ENCODE measurements at regions not wholly inside any gene's neighbourhood (a gene's known extent, or its start where the extent isn't known, plus 50 kb on each side); places are given as distances from the start of the nearest gene placed in this dataset.

DNA sequence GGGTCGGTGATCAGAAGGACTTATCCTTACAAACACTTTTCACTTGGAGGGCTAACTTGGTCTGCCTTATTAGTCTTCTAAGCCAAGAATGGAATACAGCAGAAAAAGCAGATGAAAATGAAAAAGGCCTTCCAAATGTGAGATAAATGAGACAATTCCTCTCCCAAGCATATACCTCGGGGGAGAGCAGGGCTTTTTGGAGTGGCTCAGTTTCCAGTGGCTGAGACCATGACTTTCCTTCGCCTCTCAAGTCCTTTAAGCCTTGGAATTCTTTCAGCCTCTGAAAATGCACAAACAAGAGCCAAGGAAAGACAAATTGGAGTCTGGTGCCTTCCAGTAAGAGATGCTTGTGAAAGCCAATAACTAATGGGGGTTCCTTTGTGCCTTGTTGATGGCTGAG, 130.9 kb downstream of the DTWD1 start:
- Histone ChIP-seq H3K4me1 (ENCODE audit: insufficient read depth, low read length) (no peaks in the 10 kb centered on the region), H3K27me3 (ENCODE audit: insufficient read depth, low read length, poor library complexity, severe bottlenecking) (no peaks in the 10 kb centered on the region), H3K4me3 (ENCODE audit: low read length) (no peak overlapping the region), H3K27ac (ENCODE audit: low read depth, low read length) (no peak overlapping the region), H3K36me3 (ENCODE audit: insufficient read depth, low read length) (no peaks in the 10 kb centered on the region), H3K9me3 (ENCODE audit: low read length) (no peaks in the 10 kb centered on the region)
- DNase-seq = no peak
- no peaks in the 10 kb centered on the region for H3K9me3 Mint-ChIP-seq
- POLR2A ChIA-PET = no interaction called here
- no peaks in the 10 kb centered on the region for H3K36me3 Mint-ChIP-seq
- CTCF ChIA-PET = no interaction called here
- no peak overlapping the region for H3K27ac Mint-ChIP-seq
- no peak overlapping the region for H3K4me3 Mint-ChIP-seq
- H3K27me3 Mint-ChIP-seq = peaks cover 2 to 4% of the 10 kb centered on the region in 2 donors
- H3K4me1 Mint-ChIP-seq = no peaks in the 10 kb centered on the region

DNA sequence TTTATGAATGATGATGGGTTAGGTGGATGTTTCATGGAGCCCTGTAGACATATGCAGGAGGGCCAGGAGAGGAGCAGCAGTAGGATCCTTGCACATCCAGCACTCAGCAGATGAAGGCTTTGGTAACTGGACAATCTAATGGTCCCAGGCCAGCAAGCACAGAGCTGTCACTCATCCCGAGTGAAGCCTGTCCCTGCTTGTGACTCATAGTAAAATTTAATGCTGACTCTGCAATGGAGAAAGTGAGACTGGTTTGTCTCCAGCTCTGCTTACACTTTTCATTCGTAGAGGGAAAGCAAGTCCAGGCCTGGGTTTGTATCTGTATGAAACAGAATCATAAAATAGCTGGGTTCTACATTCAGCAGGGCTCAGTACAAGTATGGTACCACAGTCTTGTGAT, 131.7 kb downstream of the DTWD1 start:
- no peaks in the 10 kb centered on the region for H3K4me1 ChIP-seq (ENCODE audit: insufficient read depth, low read length)
- peaks cover 0 to 2% (median 0%) of the 10 kb centered on the region in 5 donors for H3K9me3 Mint-ChIP-seq
- CTCF ChIA-PET = no interaction called here
- no peak overlapping the region for H3K27ac ChIP-seq (ENCODE audit: low read depth, low read length)
- no peaks in the 10 kb centered on the region for H3K4me1 Mint-ChIP-seq
- H3K4me3 Mint-ChIP-seq = no peak overlapping the region
- H3K27ac Mint-ChIP-seq = no peak overlapping the region
- H3K27me3 Mint-ChIP-seq = peaks cover 2 to 4% of the 10 kb centered on the region in 2 donors
- no peaks in the 10 kb centered on the region for H3K36me3 Mint-ChIP-seq
- POLR2A ChIA-PET = no interaction called here
- DNase-seq = no peak
- no peaks in the 10 kb centered on the region for H3K9me3 ChIP-seq (ENCODE audit: low read length)
- no peaks in the 10 kb centered on the region for H3K36me3 ChIP-seq (ENCODE audit: insufficient read depth, low read length)
- no peak overlapping the region for H3K4me3 ChIP-seq (ENCODE audit: low read length)
- no peaks in the 10 kb centered on the region for H3K27me3 ChIP-seq (ENCODE audit: insufficient read depth, low read length, poor library complexity, severe bottlenecking)

DNA sequence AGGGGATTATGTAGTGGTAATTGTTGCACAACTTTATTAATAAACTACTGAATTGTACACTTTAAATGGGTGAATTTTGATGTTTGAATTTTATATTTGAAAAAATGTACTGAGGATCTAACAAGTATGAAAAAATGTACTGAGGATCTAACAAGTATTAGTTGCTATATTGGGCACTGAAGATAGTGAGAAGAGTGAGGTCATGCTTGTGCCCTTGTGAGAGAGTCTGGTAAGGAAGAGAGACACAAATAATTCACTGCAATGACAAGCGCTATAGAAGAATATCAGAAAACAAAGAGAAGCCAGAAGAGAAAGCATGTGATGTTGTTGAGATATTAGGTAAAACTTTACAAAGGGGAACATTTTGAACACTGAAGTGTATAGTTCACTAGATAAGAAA, 137.6 kb downstream of the DTWD1 start:
- no peaks in the 10 kb centered on the region for H3K27me3 ChIP-seq (ENCODE audit: insufficient read depth, low read length, poor library complexity, severe bottlenecking)
- peaks cover 4% of the 10 kb centered on the region for H3K9me3 ChIP-seq (ENCODE audit: low read length)
- ChIA-PET POLR2A (no interaction called here), CTCF (no interaction called here)
- Mint-ChIP-seq H3K27ac (no peak overlapping the region), H3K9me3 (peaks cover 16 to 36% (median 19%) of the 10 kb centered on the region in 5 donors), H3K27me3 (peaks cover 0 to 3% of the 10 kb centered on the region in 2 donors), H3K36me3 (no peaks in the 10 kb centered on the region), H3K4me3 (no peak overlapping the region), H3K4me1 (no peaks in the 10 kb centered on the region)
- no peak overlapping the region for H3K27ac ChIP-seq (ENCODE audit: low read depth, low read length)
- no peaks in the 10 kb centered on the region for H3K36me3 ChIP-seq (ENCODE audit: insufficient read depth, low read length)
- no peak overlapping the region for H3K4me3 ChIP-seq (ENCODE audit: low read length)
- DNase-seq = no peak
- H3K4me1 ChIP-seq (ENCODE audit: insufficient read depth, low read length) = no peaks in the 10 kb centered on the region

DNA sequence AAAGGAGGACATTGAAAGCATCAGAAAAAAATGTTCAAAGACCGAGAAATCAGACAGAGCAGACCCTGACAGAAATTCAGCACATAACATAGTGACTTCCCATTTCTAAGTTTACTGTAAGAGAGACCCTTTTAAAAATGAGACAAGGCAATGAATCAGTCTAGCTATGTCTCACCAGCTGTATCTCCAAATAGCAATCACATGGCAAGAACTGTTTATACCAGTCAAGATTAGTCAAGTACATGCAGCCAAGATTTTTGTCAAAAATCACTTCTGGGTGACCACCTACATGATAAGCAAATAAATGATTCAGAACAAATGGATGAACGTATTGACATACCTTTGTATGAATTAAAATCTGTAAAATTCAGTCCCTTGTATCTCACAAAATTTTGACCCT, 138.0 kb downstream of the DTWD1 start:
- ChIA-PET POLR2A (no interaction called here), CTCF (no interaction called here)
- Histone ChIP-seq H3K4me1 (ENCODE audit: insufficient read depth, low read length) (no peaks in the 10 kb centered on the region), H3K27ac (ENCODE audit: low read depth, low read length) (no peak overlapping the region), H3K36me3 (ENCODE audit: insufficient read depth, low read length) (no peaks in the 10 kb centered on the region), H3K4me3 (ENCODE audit: low read length) (no peak overlapping the region), H3K9me3 (ENCODE audit: low read length) (peaks cover 4% of the 10 kb centered on the region), H3K27me3 (ENCODE audit: insufficient read depth, low read length, poor library complexity, severe bottlenecking) (no peaks in the 10 kb centered on the region)
- Mint-ChIP-seq H3K9me3 (peaks cover 16 to 36% (median 19%) of the 10 kb centered on the region in 5 donors), H3K27ac (no peak overlapping the region), H3K36me3 (no peaks in the 10 kb centered on the region), H3K4me3 (no peak overlapping the region), H3K4me1 (no peaks in the 10 kb centered on the region), H3K27me3 (peaks cover 0 to 3% of the 10 kb centered on the region in 2 donors)
- no peak for DNase-seq

DNA sequence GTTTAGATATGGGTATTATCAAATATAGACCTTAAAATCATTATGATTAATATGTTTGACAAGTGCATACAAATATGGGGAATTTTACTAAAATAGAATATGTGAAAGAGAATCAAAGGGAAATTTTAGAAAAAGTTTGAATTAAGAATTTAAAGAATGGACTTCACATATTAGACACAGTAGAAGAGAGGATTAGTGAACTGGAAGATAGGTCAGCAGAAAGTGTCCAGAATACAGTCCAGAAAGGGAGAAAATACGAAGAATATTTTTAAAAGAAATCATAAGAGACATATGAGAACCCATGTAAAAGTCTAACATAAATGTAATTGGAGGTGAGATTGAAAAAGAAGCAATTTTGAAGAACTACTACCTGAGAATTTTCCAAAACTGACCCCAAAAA, 139.9 kb downstream of the DTWD1 start:
- H3K36me3 ChIP-seq (ENCODE audit: insufficient read depth, low read length) = no peaks in the 10 kb centered on the region
- no peak overlapping the region for H3K27ac Mint-ChIP-seq
- peaks cover 21 to 50% (median 32%) of the 10 kb centered on the region in 5 donors for H3K9me3 Mint-ChIP-seq
- H3K27me3 Mint-ChIP-seq = peaks cover 0 to 3% of the 10 kb centered on the region in 2 donors
- H3K4me1 Mint-ChIP-seq = no peaks in the 10 kb centered on the region
- ChIA-PET CTCF (no interaction called here), POLR2A (no interaction called here)
- H3K4me1 ChIP-seq (ENCODE audit: insufficient read depth, low read length) = no peaks in the 10 kb centered on the region
- H3K27me3 ChIP-seq (ENCODE audit: insufficient read depth, low read length, poor library complexity, severe bottlenecking) = no peaks in the 10 kb centered on the region
- no peak overlapping the region for H3K27ac ChIP-seq (ENCODE audit: low read depth, low read length)
- DNase-seq = no peak
- H3K9me3 ChIP-seq (ENCODE audit: low read length) = peaks cover 4% of the 10 kb centered on the region
- H3K36me3 Mint-ChIP-seq = no peaks in the 10 kb centered on the region
- H3K4me3 Mint-ChIP-seq = no peak overlapping the region
- H3K4me3 ChIP-seq (ENCODE audit: low read length) = no peak overlapping the region

DNA sequence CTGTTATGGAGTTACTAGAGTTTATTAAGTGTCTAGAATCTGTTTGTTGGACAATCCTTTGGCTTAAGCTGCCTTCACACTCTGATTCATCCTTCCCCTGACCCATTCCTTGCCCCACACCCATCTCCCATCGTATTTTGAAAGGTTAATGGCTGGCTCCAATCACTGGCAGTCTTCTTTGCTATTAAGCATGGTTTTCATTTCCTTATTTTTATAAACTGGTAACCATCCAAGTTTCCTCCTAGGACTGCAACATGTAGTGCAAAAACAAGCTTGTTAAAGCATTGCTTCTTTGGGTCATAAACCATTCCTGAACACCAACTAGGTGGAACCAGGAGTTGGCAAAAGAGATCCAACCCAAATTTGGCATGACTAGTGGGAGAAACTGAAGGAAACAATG, 148.4 kb downstream of the DTWD1 start:
- Histone ChIP-seq H3K4me1 (ENCODE audit: insufficient read depth, low read length) (no peaks in the 10 kb centered on the region), H3K27me3 (ENCODE audit: insufficient read depth, low read length, poor library complexity, severe bottlenecking) (no peaks in the 10 kb centered on the region), H3K36me3 (ENCODE audit: insufficient read depth, low read length) (no peaks in the 10 kb centered on the region), H3K4me3 (ENCODE audit: low read length) (no peak overlapping the region), H3K9me3 (ENCODE audit: low read length) (no peaks in the 10 kb centered on the region), H3K27ac (ENCODE audit: low read depth, low read length) (no peak overlapping the region)
- DNase-seq = no peak
- ChIA-PET CTCF (no interaction called here), POLR2A (no interaction called here)
- H3K27ac Mint-ChIP-seq = no peak overlapping the region
- peaks cover 0 to 3% of the 10 kb centered on the region in 2 donors for H3K27me3 Mint-ChIP-seq
- H3K36me3 Mint-ChIP-seq = no peaks in the 10 kb centered on the region
- H3K4me1 Mint-ChIP-seq = no peaks in the 10 kb centered on the region
- peaks cover 11 to 28% (median 15%) of the 10 kb centered on the region in 5 donors for H3K9me3 Mint-ChIP-seq
- H3K4me3 Mint-ChIP-seq = no peak overlapping the region

DNA sequence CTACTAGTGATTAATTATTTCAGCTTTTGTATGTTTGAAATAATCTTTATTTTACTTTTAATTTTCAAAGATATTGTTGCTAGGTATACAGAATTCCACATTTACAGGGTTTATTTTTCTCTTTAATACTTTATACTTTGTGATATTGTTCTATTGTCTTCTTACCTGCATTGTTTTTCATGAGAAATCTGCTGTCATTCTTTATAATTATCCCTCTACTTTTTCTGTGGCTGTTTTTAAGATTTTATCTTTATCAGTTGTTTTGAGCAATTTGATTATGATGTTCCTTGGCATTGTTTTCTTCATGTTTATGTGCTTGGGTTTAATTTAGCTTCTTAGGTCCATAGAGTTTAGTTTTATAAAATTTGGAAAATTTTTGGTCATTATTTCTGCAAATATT, 168.6 kb downstream of the DTWD1 start:
- Histone ChIP-seq H3K36me3 (ENCODE audit: insufficient read depth, low read length) (no peaks in the 10 kb centered on the region), H3K4me3 (ENCODE audit: low read length) (no peak overlapping the region), H3K27me3 (ENCODE audit: insufficient read depth, low read length, poor library complexity, severe bottlenecking) (no peaks in the 10 kb centered on the region), H3K27ac (ENCODE audit: low read depth, low read length) (no peak overlapping the region), H3K9me3 (ENCODE audit: low read length) (no peaks in the 10 kb centered on the region), H3K4me1 (ENCODE audit: insufficient read depth, low read length) (no peaks in the 10 kb centered on the region)
- H3K9me3 Mint-ChIP-seq = peaks cover 9 to 15% (median 12%) of the 10 kb centered on the region in 5 donors
- H3K4me3 Mint-ChIP-seq = no peak overlapping the region
- DNase-seq = no peak
- H3K36me3 Mint-ChIP-seq = no peaks in the 10 kb centered on the region
- ChIA-PET POLR2A (no interaction called here), CTCF (no interaction called here)
- H3K27ac Mint-ChIP-seq = no peak overlapping the region
- peaks cover 0 to 5% of the 10 kb centered on the region in 2 donors for H3K27me3 Mint-ChIP-seq
- H3K4me1 Mint-ChIP-seq = no peaks in the 10 kb centered on the region

DNA sequence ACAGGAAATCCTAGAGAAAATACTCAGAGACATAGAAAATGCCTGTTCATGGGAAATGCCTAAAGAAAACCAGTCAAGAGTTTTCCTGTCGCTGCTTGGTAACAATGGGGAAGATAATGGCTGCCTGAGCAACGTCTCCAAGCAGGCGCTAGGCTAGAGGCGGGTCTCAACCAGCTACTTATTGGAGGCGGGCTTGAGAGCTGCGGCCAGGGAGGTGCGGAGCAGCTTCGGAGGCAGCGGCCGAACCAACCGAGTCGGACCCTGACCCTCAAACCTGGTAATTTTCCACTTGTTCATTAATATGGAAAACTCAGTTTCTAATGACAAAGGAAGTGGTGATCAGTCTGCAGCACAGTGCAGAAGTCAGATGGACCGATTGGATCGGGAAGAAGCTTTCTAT, 173.1 kb downstream of the DTWD1 start:
- peaks cover 0 to 7% of the 10 kb centered on the region in 2 donors for H3K27me3 Mint-ChIP-seq
- POLR2A ChIA-PET = no interaction called here

DNA sequence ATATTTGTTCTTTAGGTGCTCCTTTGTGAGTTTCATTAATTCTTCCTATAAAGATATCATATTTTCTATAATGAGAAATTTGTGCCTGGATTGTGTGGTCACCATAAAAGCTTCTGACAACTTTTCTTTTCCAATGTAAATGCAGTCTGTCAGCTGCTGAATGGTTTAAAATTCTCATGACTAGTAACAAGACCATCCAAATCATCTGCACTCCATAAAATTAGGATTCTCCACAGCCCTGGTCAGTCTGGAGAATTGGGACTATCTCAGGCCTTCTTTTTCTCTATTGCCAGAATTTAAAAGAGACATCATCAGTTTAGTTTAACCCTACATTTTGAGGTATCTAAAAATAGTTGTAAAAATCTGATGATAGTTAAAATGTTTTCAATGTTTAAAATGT, 180.9 kb downstream of the DTWD1 start:
- H3K36me3 Mint-ChIP-seq = no peaks in the 10 kb centered on the region
- Histone ChIP-seq H3K9me3 (ENCODE audit: low read length) (no peaks in the 10 kb centered on the region), H3K4me1 (ENCODE audit: insufficient read depth, low read length) (no peaks in the 10 kb centered on the region), H3K27me3 (ENCODE audit: insufficient read depth, low read length, poor library complexity, severe bottlenecking) (no peaks in the 10 kb centered on the region), H3K4me3 (ENCODE audit: low read length) (no peak overlapping the region), H3K36me3 (ENCODE audit: insufficient read depth, low read length) (no peaks in the 10 kb centered on the region), H3K27ac (ENCODE audit: low read depth, low read length) (no peak overlapping the region)
- DNase-seq = no peak
- CTCF ChIA-PET = no interaction called here
- H3K27ac Mint-ChIP-seq = no peak overlapping the region
- peaks cover 2 to 12% (median 5%) of the 10 kb centered on the region in 5 donors for H3K9me3 Mint-ChIP-seq
- H3K27me3 Mint-ChIP-seq = peaks cover 0 to 6% of the 10 kb centered on the region in 2 donors
- no peak overlapping the region for H3K4me3 Mint-ChIP-seq
- POLR2A ChIA-PET = no interaction called here
- H3K4me1 Mint-ChIP-seq = no peaks in the 10 kb centered on the region

More for the DNA sequence above, 173.1 kb downstream of the DTWD1 start:
- no peak for DNase-seq
- Histone ChIP-seq H3K36me3 (ENCODE audit: insufficient read depth, low read length) (no peaks in the 10 kb centered on the region), H3K9me3 (ENCODE audit: low read length) (no peaks in the 10 kb centered on the region), H3K27ac (ENCODE audit: low read depth, low read length) (no peak overlapping the region), H3K27me3 (ENCODE audit: insufficient read depth, low read length, poor library complexity, severe bottlenecking) (no peaks in the 10 kb centered on the region), H3K4me1 (ENCODE audit: insufficient read depth, low read length) (no peaks in the 10 kb centered on the region), H3K4me3 (ENCODE audit: low read length) (no peak overlapping the region)
- CTCF ChIA-PET = no interaction called here
- Mint-ChIP-seq H3K4me3 (no peak overlapping the region), H3K36me3 (no peaks in the 10 kb centered on the region), H3K4me1 (no peaks in the 10 kb centered on the region), H3K27ac (no peak overlapping the region), H3K9me3 (peaks cover 7 to 14% (median 13%) of the 10 kb centered on the region in 5 donors)

Data from CD8-positive, alpha-beta memory T cell (primary cell).